Body of pancreas (tissue), 4 donors: ENCODE measurements at regions not wholly inside any gene's neighbourhood (a gene's known extent, or its start where the extent isn't known, plus 50 kb on each side); places are given as distances from the start of the nearest gene placed in this dataset.

Experiments
- POLR2A ChIP-seq, 3 donors: fragments of 450-650 bp; IDR thresholded peaks; one replicate each; pipeline ENCODE4 v1.6.1; 2016; ENCODE audit warnings: antibody characterized with exemption in 3 of 3, mild to moderate bottlenecking in 2 of 3
- TF ChIP-seq, protein P1 (sequence below), 7 experiments: fragments of 450-650 bp in 4 of 7; fragments of 200-600 bp in 3 of 7; sonication (generic) in 3 of 7; IDR thresholded peaks; one replicate each; pipeline ENCODE4 v1.5.1; 2016 to 2019; ENCODE audit warnings: antibody characterized with exemption in 7 of 7

DNA sequence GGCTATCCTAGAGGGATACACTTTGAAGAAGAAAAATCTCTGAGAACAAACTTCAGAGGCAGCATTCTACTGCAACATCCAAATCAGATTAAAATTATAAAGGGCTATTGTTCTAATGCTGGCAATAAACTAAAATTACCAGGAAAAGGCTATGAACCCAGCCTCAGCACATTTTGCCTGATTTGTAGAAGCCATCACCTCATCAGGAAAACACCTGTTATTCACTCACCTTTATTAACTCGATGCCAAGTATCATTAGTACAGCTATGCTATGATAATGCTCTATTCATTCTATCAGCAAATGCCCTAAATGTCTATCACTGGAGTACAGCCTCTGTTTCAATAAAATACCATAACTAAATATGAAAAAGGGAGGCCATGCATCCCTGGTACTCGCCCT lies 510.2 kb downstream of the RASEF start:
- TF ChIP-seq POLR2A (IDR thresholded peaks at IDR 0.05) = no peak
- TF ChIP-seq, protein P1, sequence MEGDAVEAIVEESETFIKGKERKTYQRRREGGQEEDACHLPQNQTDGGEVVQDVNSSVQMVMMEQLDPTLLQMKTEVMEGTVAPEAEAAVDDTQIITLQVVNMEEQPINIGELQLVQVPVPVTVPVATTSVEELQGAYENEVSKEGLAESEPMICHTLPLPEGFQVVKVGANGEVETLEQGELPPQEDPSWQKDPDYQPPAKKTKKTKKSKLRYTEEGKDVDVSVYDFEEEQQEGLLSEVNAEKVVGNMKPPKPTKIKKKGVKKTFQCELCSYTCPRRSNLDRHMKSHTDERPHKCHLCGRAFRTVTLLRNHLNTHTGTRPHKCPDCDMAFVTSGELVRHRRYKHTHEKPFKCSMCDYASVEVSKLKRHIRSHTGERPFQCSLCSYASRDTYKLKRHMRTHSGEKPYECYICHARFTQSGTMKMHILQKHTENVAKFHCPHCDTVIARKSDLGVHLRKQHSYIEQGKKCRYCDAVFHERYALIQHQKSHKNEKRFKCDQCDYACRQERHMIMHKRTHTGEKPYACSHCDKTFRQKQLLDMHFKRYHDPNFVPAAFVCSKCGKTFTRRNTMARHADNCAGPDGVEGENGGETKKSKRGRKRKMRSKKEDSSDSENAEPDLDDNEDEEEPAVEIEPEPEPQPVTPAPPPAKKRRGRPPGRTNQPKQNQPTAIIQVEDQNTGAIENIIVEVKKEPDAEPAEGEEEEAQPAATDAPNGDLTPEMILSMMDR (IDR thresholded peaks at IDR 0.05) = no peak
